GM19023 (cell line): ENCODE measurements at regions not wholly inside any gene's neighbourhood (a gene's known extent, or its start where the extent isn't known, plus 50 kb on each side); places are given as distances from the start of the nearest gene placed in this dataset.
"Not testable (repeated sequence)": the region's sequence is repeated elsewhere in the genome, so short reads cannot be mapped to it uniquely, and the experiment has no call there.

ENCODE experiments used
- ATAC-seq: cut with Tn5 transposase; IDR thresholded peaks from one replicate; pipeline ENCODE4 v1.9.1; 2021; ENCODE audit warnings: mild to moderate bottlenecking, moderate library complexity; ENCODE audit not compliant: unreplicated experiment

DNA sequence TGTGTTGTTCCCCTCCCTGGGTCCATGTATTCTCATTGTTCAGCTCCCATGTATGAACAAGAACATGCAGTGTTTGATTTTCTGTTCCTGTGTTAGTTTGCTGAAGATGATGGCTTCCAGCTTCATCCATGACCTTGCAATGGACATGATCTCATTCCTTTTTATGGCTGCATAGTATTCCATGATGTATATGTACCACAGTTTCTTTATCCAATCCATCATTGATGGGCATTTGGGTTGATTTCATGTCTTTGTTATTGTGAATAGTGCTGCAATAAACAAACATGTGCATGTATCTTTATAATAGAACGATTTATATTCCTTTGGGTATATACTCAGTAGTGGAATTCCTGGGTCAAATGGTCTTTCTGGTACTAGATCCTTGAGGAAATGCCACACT is 65.1 kb upstream of the SLC13A1 start:
- not testable (repeated sequence) for ATAC-seq

- no peak for ATAC-seq
Measured at GRCh38 chr7:123260428-123260960, 60.7 kb upstream of the SLC13A1 start.

DNA sequence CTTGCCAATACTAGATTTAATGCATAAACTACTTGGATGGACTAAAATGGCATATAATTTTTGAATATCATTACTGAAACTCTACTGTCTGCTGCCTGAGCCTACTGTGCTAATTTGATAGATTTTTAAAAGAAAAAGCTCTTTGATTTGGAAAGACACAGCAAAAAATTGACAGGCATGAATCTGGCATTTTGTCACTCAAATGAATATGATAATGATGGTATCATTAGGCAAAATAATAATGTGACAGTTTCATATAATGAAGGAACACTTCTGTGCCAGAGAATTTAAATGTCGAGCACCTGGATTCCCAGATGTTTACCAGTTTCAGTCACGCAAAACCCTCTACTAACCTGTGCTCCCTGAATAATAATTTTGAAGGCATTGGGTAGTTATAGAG is 60.0 kb upstream of the SLC13A1 start:
- ATAC-seq, result no peak
